Activated T-cell treated with anti-CD3 and anti-CD28 coated beads, Interleukin-2, amount 50 U/mL, for 72 hours (primary cell): ENCODE measurements at regions not wholly inside any gene's neighbourhood (a gene's known extent, or its start where the extent isn't known, plus 50 kb on each side); places are given as distances from the start of the nearest gene placed in this dataset.
"Not testable (repeated sequence)": the region's sequence is repeated elsewhere in the genome, so short reads cannot be mapped to it uniquely, and the experiment has no call there.

Experiments used
- ATAC-seq, 2 donors: fragments of 150-1000 bp; cut with Tn5 transposase; replicated peaks in 1 of 2; 2 replicates each; pipeline ENCODE4 v1.10.0; 2021; ENCODE audit warnings: moderate library complexity in 2 of 2, mild to moderate bottlenecking in 1 of 2
- DNase-seq, 2 donors: peaks; one replicate each; pipeline ENCODE4 v3.0.0; 2021 to 2022; ENCODE audit warnings: mixed read lengths in 1 of 2
- H3K27ac Mint-ChIP-seq: one replicate; pipeline ENCODE4 v1.8.0; 2022; ENCODE audit warnings: mild to moderate bottlenecking, moderate library complexity, mixed read lengths
- H3K27me3 Mint-ChIP-seq: one replicate; pipeline ENCODE4 v1.8.0; 2022; ENCODE audit warnings: low read depth, mixed read lengths
- H3K36me3 Mint-ChIP-seq, 2 donors: one replicate each; pipeline ENCODE4 v1.8.0; 2022; ENCODE audit warnings: mixed read lengths in 2 of 2, mild to moderate bottlenecking in 1 of 2; ENCODE audit not compliant: insufficient read depth in 2 of 2
- H3K4me1 Mint-ChIP-seq: one replicate; pipeline ENCODE4 v1.8.0; 2022; ENCODE audit warnings: low read depth, mixed read lengths
- H3K4me3 Mint-ChIP-seq, 2 donors: one replicate each; pipeline ENCODE4 v1.8.0; 2022; ENCODE audit warnings: mild to moderate bottlenecking in 2 of 2, mixed read lengths in 2 of 2, moderate library complexity in 2 of 2
- H3K9me3 Mint-ChIP-seq, 2 donors: one replicate each; pipeline ENCODE4 v1.8.0; 2022; ENCODE audit warnings: mixed read lengths in 2 of 2

GRCh38 chr12:75690296-75690955, 179.0 kb upstream of the KRR1 start:
- H3K4me3 Mint-ChIP-seq: no peak overlapping the region
- H3K36me3 Mint-ChIP-seq: no peaks in the 10 kb centered on the region
- ATAC-seq (no peak), DNase-seq (no peak)
- peaks cover 4% of the 10 kb centered on the region for H3K4me1 Mint-ChIP-seq
- peaks cover 11% of the 10 kb centered on the region for H3K27me3 Mint-ChIP-seq
- H3K27ac Mint-ChIP-seq: no peak overlapping the region
- H3K9me3 Mint-ChIP-seq: no peaks in the 10 kb centered on the region

GRCh38 chr12:75686233-75686632, 174.8 kb upstream of the KRR1 start:
- not testable (repeated sequence) for DNase-seq, ATAC-seq, H3K4me1 Mint-ChIP-seq, H3K27me3 Mint-ChIP-seq, H3K4me3 Mint-ChIP-seq, H3K36me3 Mint-ChIP-seq, H3K27ac Mint-ChIP-seq, H3K9me3 Mint-ChIP-seq

- Mint-ChIP-seq H3K36me3 (no peaks in the 10 kb centered on the region), H3K4me1 (peaks cover 9% of the 10 kb centered on the region), H3K27me3 (no peaks in the 10 kb centered on the region), H3K9me3 (peaks cover 0 to 4% of the 10 kb centered on the region in 2 donors), H3K4me3 (no peak overlapping the region), H3K27ac (no peak overlapping the region)
- ATAC-seq (no peak), DNase-seq (no peak)
These were observed 174.3 kb upstream of the KRR1 start for GRCh38 chr12:75685617-75686225.

- no peaks in the 10 kb centered on the region for H3K36me3 Mint-ChIP-seq
- H3K4me1 Mint-ChIP-seq: peaks cover 9% of the 10 kb centered on the region
- no peak overlapping the region for H3K27ac Mint-ChIP-seq
- H3K4me3 Mint-ChIP-seq: no peak overlapping the region
- DNase-seq (no peak), ATAC-seq (peak; percentile 55 to 66)
- peaks cover 0 to 4% of the 10 kb centered on the region in 2 donors for H3K9me3 Mint-ChIP-seq
- no peaks in the 10 kb centered on the region for H3K27me3 Mint-ChIP-seq
These were observed 173.5 kb upstream of the KRR1 start for GRCh38 chr12:75684678-75685616.

GRCh38 chr12:75683995-75684586, 172.7 kb upstream of the KRR1 start:
- not testable (repeated sequence) for H3K4me1 Mint-ChIP-seq, H3K4me3 Mint-ChIP-seq, H3K36me3 Mint-ChIP-seq

GRCh38 chr12:75683220-75683619, 171.8 kb upstream of the KRR1 start:
- Mint-ChIP-seq H3K27me3 (no peaks in the 10 kb centered on the region), H3K36me3 (no peaks in the 10 kb centered on the region), H3K4me1 (peaks cover 9% of the 10 kb centered on the region), H3K27ac (no peak overlapping the region), H3K9me3 (peaks cover 0 to 4% of the 10 kb centered on the region in 2 donors), H3K4me3 (no peak overlapping the region)
- ATAC-seq (no peak), DNase-seq (no peak)

More at GRCh38 chr12:75683995-75684586, 172.7 kb upstream of the KRR1 start:
- not testable (repeated sequence) for H3K27ac Mint-ChIP-seq, H3K27me3 Mint-ChIP-seq, ATAC-seq, DNase-seq, H3K9me3 Mint-ChIP-seq

- H3K27ac Mint-ChIP-seq: no peak overlapping the region
- no peak for ATAC-seq
- H3K36me3 Mint-ChIP-seq: no peaks in the 10 kb centered on the region
- H3K27me3 Mint-ChIP-seq: no peaks in the 10 kb centered on the region
- no peak overlapping the region for H3K4me3 Mint-ChIP-seq
- H3K9me3 Mint-ChIP-seq: peaks cover 0 to 4% of the 10 kb centered on the region in 2 donors
- no peaks in the 10 kb centered on the region for H3K4me1 Mint-ChIP-seq
- DNase-seq: no peak
These were observed 166.1 kb upstream of the KRR1 start for GRCh38 chr12:75677522-75677921.

- Mint-ChIP-seq H3K4me1 (no peaks in the 10 kb centered on the region), H3K4me3 (no peak overlapping the region), H3K36me3 (no peaks in the 10 kb centered on the region), H3K27ac (no peak overlapping the region), H3K9me3 (no peaks in the 10 kb centered on the region), H3K27me3 (no peaks in the 10 kb centered on the region)
- ATAC-seq (no peak), DNase-seq (no peak)
These were observed 163.0 kb upstream of the KRR1 start for GRCh38 chr12:75674393-75674792.

- Mint-ChIP-seq H3K4me1 (no peaks in the 10 kb centered on the region), H3K27me3 (no peaks in the 10 kb centered on the region), H3K27ac (no peak overlapping the region), H3K9me3 (no peaks in the 10 kb centered on the region), H3K36me3 (no peaks in the 10 kb centered on the region), H3K4me3 (no peak overlapping the region)
- no peak for ATAC-seq
- no peak for DNase-seq
These were observed 160.8 kb upstream of the KRR1 start for GRCh38 chr12:75672200-75672599.

- Mint-ChIP-seq H3K4me3 (no peak overlapping the region), H3K9me3 (no peaks in the 10 kb centered on the region), H3K36me3 (no peaks in the 10 kb centered on the region), H3K4me1 (no peaks in the 10 kb centered on the region), H3K27me3 (no peaks in the 10 kb centered on the region), H3K27ac (no peak overlapping the region)
- ATAC-seq: no peak
- DNase-seq: no peak
These were observed 158.8 kb upstream of the KRR1 start for GRCh38 chr12:75670216-75670615.

GRCh38 chr12:75666939-75667334, 155.5 kb upstream of the KRR1 start:
- Mint-ChIP-seq H3K4me3 (no peak overlapping the region), H3K27me3 (no peaks in the 10 kb centered on the region), H3K36me3 (no peaks in the 10 kb centered on the region), H3K4me1 (no peaks in the 10 kb centered on the region), H3K27ac (no peak overlapping the region), H3K9me3 (no peaks in the 10 kb centered on the region)
- DNase-seq: no peak
- no peak for ATAC-seq

GRCh38 chr12:75666126-75666938, 154.9 kb upstream of the KRR1 start:
- Mint-ChIP-seq H3K27me3 (no peaks in the 10 kb centered on the region), H3K36me3 (no peaks in the 10 kb centered on the region), H3K9me3 (no peaks in the 10 kb centered on the region), H3K4me3 (no peak overlapping the region), H3K27ac (no peak overlapping the region), H3K4me1 (no peaks in the 10 kb centered on the region)
- no peak for DNase-seq
- no peak for ATAC-seq
